ENCODE measurements at regions not wholly inside any gene's neighbourhood (a gene's known extent, or its start where the extent isn't known, plus 50 kb on each side); places are given as distances from the start of the nearest gene placed in this dataset.

DNA sequence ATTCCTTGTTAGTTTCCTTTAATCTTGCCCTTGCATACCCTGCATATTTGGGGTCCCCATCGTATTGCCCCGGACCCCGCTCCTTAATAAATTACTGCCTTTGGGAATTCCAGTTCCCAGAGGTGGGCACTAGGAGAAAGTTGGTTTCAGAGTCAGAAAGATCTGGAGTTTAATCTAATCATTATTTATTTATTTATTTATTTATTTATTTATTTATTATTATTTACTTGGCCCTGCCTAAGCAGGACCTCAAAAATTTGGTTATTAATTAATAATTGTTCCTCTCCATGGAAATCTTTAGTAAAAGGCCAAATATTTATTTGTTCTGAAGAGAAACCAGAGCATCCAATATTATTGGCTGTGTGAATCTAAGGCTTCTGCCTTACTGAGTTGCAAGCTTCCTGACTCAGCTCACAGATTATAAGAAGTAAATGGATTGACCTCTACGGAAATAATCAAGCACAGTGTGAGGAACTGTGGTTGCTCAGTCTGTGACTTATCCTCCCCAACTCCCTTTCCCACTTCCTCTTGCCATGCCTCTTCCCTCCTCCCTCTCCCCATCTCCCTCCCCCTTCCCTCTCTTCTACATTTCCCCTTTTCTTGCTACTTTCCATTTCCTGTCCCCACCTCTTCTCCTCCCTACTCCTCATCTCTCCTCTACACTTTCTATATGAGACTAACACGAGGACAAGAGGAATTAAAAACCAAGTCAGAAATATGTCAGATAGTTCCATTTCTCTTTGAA, 61.5 kb upstream of the AP1S2 start:
- DNase-seq (ENCODE audit: low spot score): no peak

DNA sequence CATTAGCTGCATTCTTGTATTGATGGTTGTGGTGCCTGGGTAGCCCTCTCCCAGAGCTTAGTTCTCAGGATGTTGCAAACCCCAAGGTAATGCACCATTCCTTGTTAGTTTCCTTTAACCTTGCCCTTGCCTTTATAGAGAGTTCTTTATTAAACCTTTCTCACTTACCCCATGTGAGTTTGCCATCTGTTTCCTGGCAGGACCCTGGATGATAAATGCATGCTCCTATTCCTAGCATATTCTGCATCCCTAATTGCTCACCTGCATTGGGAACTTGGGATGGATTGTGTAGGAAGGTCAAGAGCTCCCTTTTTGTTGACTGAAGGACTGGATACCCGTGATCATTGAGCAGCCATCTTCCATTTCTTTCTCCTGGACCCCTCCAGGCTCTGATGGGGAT, 59.9 kb upstream of the AP1S2 start:
- no peak for DNase-seq (ENCODE audit: low spot score)

DNA sequence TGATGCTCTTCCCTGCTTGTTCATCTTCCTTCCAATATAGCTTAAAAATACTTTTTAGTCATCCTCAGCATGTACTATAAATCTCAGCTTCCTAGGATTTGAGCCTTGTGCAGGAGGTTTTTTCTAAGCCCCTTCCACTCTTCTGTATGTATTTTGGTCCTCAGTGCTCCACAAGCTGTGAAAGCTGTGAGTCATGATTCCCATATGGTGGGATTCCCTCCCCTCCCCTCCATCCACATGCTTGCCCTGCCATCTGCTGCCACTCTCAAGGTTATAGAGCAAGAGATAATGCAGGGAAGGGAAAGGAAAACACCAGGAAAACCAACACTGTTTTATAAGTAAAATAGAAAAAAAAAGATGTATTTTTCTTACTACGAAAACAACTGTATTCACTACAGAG, 58.5 kb upstream of the AP1S2 start:
- no peak for DNase-seq (ENCODE audit: low spot score)

DNA sequence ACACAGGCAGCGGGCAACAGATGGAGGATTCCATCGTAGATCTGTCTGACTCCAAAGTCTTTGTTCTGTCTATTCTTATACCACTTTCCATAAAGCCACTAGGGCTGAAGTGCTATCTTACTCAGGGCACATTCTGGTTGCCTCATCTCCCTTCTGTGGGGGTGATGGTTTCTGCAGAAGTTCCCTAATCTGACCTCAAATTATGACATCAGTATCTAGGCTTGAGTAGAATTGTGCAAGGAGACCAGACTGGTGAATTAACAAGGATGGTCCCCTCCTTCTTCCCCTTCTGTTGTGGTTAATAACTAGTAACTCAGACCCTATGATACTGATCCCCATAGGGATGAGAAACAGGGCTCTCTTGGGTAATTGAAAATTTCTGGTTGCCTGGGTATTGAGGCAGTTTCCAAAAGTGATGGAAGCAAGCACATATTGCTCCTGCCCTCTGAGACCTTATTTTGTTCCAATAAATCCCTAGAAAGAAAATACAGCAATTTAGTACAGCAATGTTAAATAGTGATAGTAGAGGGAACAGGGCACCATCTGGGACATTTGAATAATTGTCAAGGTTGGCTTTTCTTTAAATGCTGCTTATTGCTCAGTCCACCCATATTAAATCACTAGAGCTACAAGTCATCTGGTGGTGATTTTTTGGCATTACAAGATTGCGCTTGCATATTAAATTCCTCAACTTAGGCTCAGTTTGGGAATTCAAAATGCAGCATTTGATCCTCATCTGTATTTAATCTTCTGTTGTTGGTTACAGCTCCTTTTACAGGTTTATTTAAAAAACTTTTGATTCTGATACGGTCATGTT, 57.3 kb upstream of the AP1S2 start:
- DNase-seq (ENCODE audit: low spot score): no peak

DNA sequence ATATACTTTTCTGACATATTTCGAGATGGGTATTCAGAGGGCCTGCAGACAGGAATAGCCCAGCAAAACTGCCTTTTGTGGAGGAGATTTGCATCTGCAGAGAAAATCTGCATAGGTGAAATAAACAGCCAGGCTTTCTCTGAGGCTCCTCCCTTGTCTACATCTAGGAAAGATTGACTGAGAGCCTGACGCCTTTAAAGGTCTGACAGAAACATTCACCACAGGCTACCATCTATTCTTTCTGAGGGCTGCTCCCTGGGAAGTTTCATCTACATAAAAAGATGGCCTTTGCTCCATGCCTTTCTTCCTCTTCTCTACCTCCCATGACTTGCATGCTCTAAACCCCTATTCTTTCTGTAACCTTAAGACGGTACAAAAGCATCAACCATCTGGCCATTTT, 55.0 kb upstream of the AP1S2 start:
- DNase-seq (ENCODE audit: low spot score): no peak

DNA sequence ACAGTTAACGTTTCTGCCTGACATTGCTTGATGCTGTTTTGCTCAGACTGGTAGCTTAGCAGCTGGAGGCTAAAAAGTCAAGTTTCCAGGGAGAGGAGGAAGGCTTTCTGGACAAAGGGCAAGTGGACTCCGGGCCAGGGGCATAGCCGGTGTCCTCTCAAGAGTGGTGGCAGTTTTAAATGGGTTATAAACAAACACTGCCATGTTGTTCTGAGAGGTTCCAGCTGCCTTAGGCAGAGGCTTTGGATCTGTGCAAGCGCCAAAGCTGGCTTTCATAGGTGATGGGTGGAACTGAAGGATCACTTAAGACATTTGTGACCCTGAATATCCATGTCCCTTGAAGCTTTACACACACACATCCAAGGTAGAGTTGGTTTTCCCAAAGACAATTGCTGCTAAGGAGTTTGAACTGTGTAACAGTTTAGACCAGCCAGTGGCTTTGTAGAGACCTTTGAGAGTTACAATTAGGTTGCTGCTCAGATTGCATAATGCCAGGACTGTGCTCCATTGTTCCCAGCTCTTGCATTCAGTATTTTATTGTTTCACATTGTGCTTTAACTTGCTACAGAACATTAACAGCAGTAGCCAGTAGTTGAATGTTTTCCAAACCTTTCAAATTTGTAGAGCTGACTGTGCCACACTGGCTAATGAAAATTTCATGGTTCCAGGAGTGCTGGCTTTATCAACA, 54.1 kb upstream of the AP1S2 start:
- DNase-seq (ENCODE audit: low spot score): no peak

DNA sequence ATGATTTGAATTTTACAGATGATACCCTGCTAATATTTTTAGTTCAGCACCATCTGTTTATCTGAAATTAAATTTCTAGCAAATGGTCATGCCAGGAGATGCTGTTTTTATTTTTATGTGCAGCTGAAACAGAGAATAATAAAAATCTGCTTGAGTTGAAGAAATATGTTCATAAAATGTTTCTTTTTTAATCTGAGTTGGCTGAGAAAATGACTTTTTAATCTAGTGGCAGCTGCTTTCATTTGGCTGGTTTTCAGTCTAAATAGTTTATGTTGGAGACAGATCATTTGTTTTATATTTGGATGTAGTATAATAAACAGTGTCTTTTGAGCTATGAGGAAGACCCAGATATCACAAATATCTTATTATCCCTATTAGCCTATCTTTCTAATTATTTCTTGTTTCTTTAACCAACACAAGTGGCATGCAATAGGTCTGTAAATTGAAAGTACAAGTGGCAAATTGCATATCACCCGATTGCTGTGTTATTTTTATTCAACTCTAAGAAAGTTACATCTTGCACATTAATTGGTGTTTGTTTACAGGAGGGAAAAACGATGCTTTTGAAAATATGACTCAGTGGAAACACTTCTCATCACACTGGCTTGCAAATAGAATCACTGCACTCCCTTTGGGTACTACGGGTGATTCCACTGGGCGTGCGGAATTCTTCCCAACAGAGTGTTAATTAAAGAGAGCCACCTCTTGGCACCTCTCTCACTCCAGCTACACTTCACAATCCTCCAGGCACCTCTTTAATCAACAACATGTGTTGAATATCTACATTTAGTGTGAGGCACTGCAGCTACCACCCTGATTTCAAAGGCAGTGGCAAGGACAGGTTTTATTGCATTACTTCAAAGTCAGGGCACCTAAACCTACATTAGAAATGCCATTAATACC, 51.7 kb upstream of the AP1S2 start:
- DNase-seq (ENCODE audit: low spot score): no peak
